Mesendoderm (in vitro differentiated cells): ENCODE measurements at regions not wholly inside any gene's neighbourhood (a gene's known extent, or its start where the extent isn't known, plus 50 kb on each side); places are given as distances from the start of the nearest gene placed in this dataset.

Experiments
- DNase-seq: peaks from one replicate; pipeline ENCODE4 v3.0.0; 2013
- H2AK5ac ChIP-seq: 2 replicates; pipeline ENCODE4 v1.6.1; 2013; ENCODE audit warnings: low read length, inconsistent platforms
- H2BK120ac ChIP-seq: 2 replicates; pipeline ENCODE4 v1.6.1; 2013; ENCODE audit warnings: low read depth, mild to moderate bottlenecking, low read length, moderate library complexity, mixed read lengths
- H2BK15ac ChIP-seq: replicated peaks from 2 replicates; pipeline ENCODE4 v1.6.1; 2013; ENCODE audit warnings: low read depth, mild to moderate bottlenecking, moderate library complexity
- H2BK5ac ChIP-seq: 2 replicates; pipeline ENCODE4 v1.6.1; 2013; ENCODE audit warnings: low read length, inconsistent platforms
- H3K18ac ChIP-seq: 2 replicates; pipeline ENCODE4 v1.6.1; 2013; ENCODE audit warnings: mild to moderate bottlenecking, low read length, mixed read lengths
- H3K23ac ChIP-seq: one replicate; pipeline ENCODE4 v1.6.1; 2013; ENCODE audit warnings: low read length
- H3K27ac ChIP-seq: 2 replicates; pipeline ENCODE4 v1.5.1; 2013; ENCODE audit warnings: low read depth, mild to moderate bottlenecking, inconsistent platforms, low read length, moderate library complexity
- H3K27me3 ChIP-seq: 2 replicates; pipeline ENCODE4 v1.6.1; 2013; ENCODE audit warnings: low read length, control low read depth, mild to moderate bottlenecking, inconsistent platforms; ENCODE audit not compliant: insufficient read depth, poor library complexity
- H3K36me3 ChIP-seq: 2 replicates; pipeline ENCODE4 v1.6.1; 2013; ENCODE audit warnings: low read length, inconsistent platforms; ENCODE audit not compliant: control insufficient read depth, insufficient read depth
- H3K4ac ChIP-seq: one replicate; pipeline ENCODE4 v1.6.1; 2013; ENCODE audit warnings: low read depth, mild to moderate bottlenecking, low read length, moderate library complexity
- H3K4me1 ChIP-seq: 2 replicates; pipeline ENCODE4 v1.6.1; 2013; ENCODE audit warnings: low read depth, low read length, inconsistent platforms; ENCODE audit not compliant: control insufficient read depth
- H3K4me2 ChIP-seq: 2 replicates; pipeline ENCODE4 v1.6.1; 2013; ENCODE audit warnings: low read length
- H3K4me3 ChIP-seq: 2 replicates; pipeline ENCODE4 v1.5.1; 2013; ENCODE audit warnings: mild to moderate bottlenecking, low read length
- H3K56ac ChIP-seq: one replicate; pipeline ENCODE4 v1.6.1; 2013; ENCODE audit warnings: low read length
- H3K79me1 ChIP-seq: 2 replicates; pipeline ENCODE4 v1.6.1; 2013; ENCODE audit warnings: low read length, inconsistent platforms
- H3K79me2 ChIP-seq: 2 replicates; pipeline ENCODE4 v1.6.1; 2013; ENCODE audit warnings: mild to moderate bottlenecking, low read length; ENCODE audit not compliant: control insufficient read depth, insufficient read depth
- H3K9ac ChIP-seq: 2 replicates; pipeline ENCODE4 v1.6.1; 2013; ENCODE audit warnings: low read length, inconsistent platforms
- H4K5ac ChIP-seq: one replicate; pipeline ENCODE4 v1.6.1; 2013; ENCODE audit warnings: low read length
- H4K8ac ChIP-seq: one replicate; pipeline ENCODE4 v1.6.1; 2013; ENCODE audit warnings: low read depth, mild to moderate bottlenecking, control low read depth, low read length, moderate library complexity
- WGBS: extraction: QIAGEN DNeasy Blood & Tissue Kit; methylation state at CpG from one replicate; pipeline ENCODE4 v1.1.7; 2013; ENCODE audit warnings: low lambda C conversion rate, missing lambda C conversion rate; ENCODE audit not compliant: insufficient coverage; ENCODE audit errors: extremely low coverage; 5-methylcytosine and 5-hydroxymethylcytosine counted together

- WGBS: 94% methylated on average over 1 of the region's 4 CpGs
- Histone ChIP-seq H4K8ac (no peak overlapping the region), H3K27me3 (no peaks in the 10 kb centered on the region), H2AK5ac (no peak overlapping the region), H3K4me3 (no peak overlapping the region), H2BK15ac (no peak overlapping the region), H3K23ac (no peak overlapping the region), H4K5ac (no peak overlapping the region), H3K36me3 (no peaks in the 10 kb centered on the region), H3K79me1 (no peaks in the 10 kb centered on the region), H3K79me2 (no peaks in the 10 kb centered on the region), H3K4me1 (no peaks in the 10 kb centered on the region), H3K9ac (no peak overlapping the region), H3K4ac (no peak overlapping the region), H2BK120ac (no peak overlapping the region), H3K4me2 (no peak overlapping the region), H3K18ac (no peak overlapping the region), H3K27ac (no peak overlapping the region), H2BK5ac (no peak overlapping the region), H3K56ac (no peak overlapping the region)
- no peak for DNase-seq
These were observed 74.4 kb upstream of the EYA4 start for GRCh38 chr6:133166766-133167165.

- Histone ChIP-seq H3K79me2 (no peaks in the 10 kb centered on the region), H3K4me2 (no peak overlapping the region), H2BK15ac (no peak overlapping the region), H3K36me3 (no peaks in the 10 kb centered on the region), H2BK5ac (no peak overlapping the region), H4K5ac (no peak overlapping the region), H2BK120ac (no peak overlapping the region), H3K9ac (no peak overlapping the region), H3K18ac (no peak overlapping the region), H3K23ac (no peak overlapping the region), H3K56ac (no peak overlapping the region), H3K27ac (no peak overlapping the region), H3K4me1 (no peaks in the 10 kb centered on the region), H3K27me3 (no peaks in the 10 kb centered on the region), H2AK5ac (no peak overlapping the region), H3K4me3 (no peak overlapping the region), H3K4ac (no peak overlapping the region), H3K79me1 (no peaks in the 10 kb centered on the region), H4K8ac (no peak overlapping the region)
- no peak for DNase-seq
- WGBS: no CpG with 5 or more reads among the region's 1 CpG
These were observed 71.3 kb upstream of the EYA4 start for GRCh38 chr6:133169901-133170300.

GRCh38 chr6:133170602-133171001 lies 70.6 kb upstream of the EYA4 start:
- H3K9ac ChIP-seq: no peak overlapping the region
- H3K79me2 ChIP-seq: no peaks in the 10 kb centered on the region
- no peak overlapping the region for H3K4me3 ChIP-seq
- no peak overlapping the region for H2AK5ac ChIP-seq
- H3K18ac ChIP-seq: no peak overlapping the region
- H2BK5ac ChIP-seq: no peak overlapping the region
- no peaks in the 10 kb centered on the region for H3K4me1 ChIP-seq
- no peaks in the 10 kb centered on the region for H3K27me3 ChIP-seq
- no peaks in the 10 kb centered on the region for H3K79me1 ChIP-seq
- H4K5ac ChIP-seq: no peak overlapping the region
- H3K27ac ChIP-seq: no peak overlapping the region
- no peak overlapping the region for H4K8ac ChIP-seq
- no peak overlapping the region for H3K4me2 ChIP-seq
- no peaks in the 10 kb centered on the region for H3K36me3 ChIP-seq
- DNase-seq: peak; percentile 40
- no peak overlapping the region for H3K4ac ChIP-seq
- H3K23ac ChIP-seq: no peak overlapping the region
- no peak overlapping the region for H2BK120ac ChIP-seq
- H2BK15ac ChIP-seq: no peak overlapping the region
- H3K56ac ChIP-seq: no peak overlapping the region

GRCh38 chr6:133171989-133172604 lies 69.1 kb upstream of the EYA4 start:
- Histone ChIP-seq H3K79me1 (no peaks in the 10 kb centered on the region), H3K4me2 (no peak overlapping the region), H3K4me1 (no peaks in the 10 kb centered on the region), H4K5ac (no peak overlapping the region), H3K27ac (no peak overlapping the region), H3K79me2 (no peaks in the 10 kb centered on the region), H3K23ac (no peak overlapping the region), H4K8ac (no peak overlapping the region), H2BK5ac (no peak overlapping the region), H3K36me3 (no peaks in the 10 kb centered on the region), H2BK15ac (no peak overlapping the region), H3K56ac (no peak overlapping the region), H3K9ac (no peak overlapping the region), H3K18ac (no peak overlapping the region), H2AK5ac (no peak overlapping the region), H3K4me3 (no peak overlapping the region), H3K4ac (no peak overlapping the region), H3K27me3 (no peaks in the 10 kb centered on the region), H2BK120ac (no peak overlapping the region)
- DNase-seq: no peak
- no CpG with 5 or more reads among the region's 3 CpGs for WGBS

- Histone ChIP-seq H3K4me2 (no peak overlapping the region), H3K36me3 (no peaks in the 10 kb centered on the region), H4K5ac (no peak overlapping the region), H3K79me1 (no peaks in the 10 kb centered on the region), H3K27ac (no peak overlapping the region), H2AK5ac (no peak overlapping the region), H3K4ac (no peak overlapping the region), H2BK5ac (no peak overlapping the region), H3K79me2 (no peaks in the 10 kb centered on the region), H3K4me1 (no peaks in the 10 kb centered on the region), H3K18ac (no peak overlapping the region), H4K8ac (no peak overlapping the region), H2BK120ac (no peak overlapping the region), H3K23ac (no peak overlapping the region), H3K9ac (no peak overlapping the region), H3K56ac (no peak overlapping the region), H2BK15ac (no peak overlapping the region), H3K4me3 (no peak overlapping the region), H3K27me3 (no peaks in the 10 kb centered on the region)
- DNase-seq: no peak
- no CpG with 5 or more reads among the region's 4 CpGs for WGBS
These were observed 67.9 kb upstream of the EYA4 start for GRCh38 chr6:133173276-133173675.

GRCh38 chr6:133179481-133179880 lies 61.7 kb upstream of the EYA4 start:
- no peaks in the 10 kb centered on the region for H3K36me3 ChIP-seq
- DNase-seq: no peak
- no peak overlapping the region for H3K9ac ChIP-seq
- H3K4ac ChIP-seq: no peak overlapping the region
- no peak overlapping the region for H3K56ac ChIP-seq
- no peak overlapping the region for H4K8ac ChIP-seq
- no peaks in the 10 kb centered on the region for H3K4me1 ChIP-seq
- H4K5ac ChIP-seq: no peak overlapping the region
- H3K27ac ChIP-seq: no peak overlapping the region
- H2BK120ac ChIP-seq: no peak overlapping the region
- no peak overlapping the region for H3K4me2 ChIP-seq
- H2BK15ac ChIP-seq: no peak overlapping the region
- H3K79me2 ChIP-seq: no peaks in the 10 kb centered on the region
- H3K27me3 ChIP-seq: no peaks in the 10 kb centered on the region
- no peak overlapping the region for H2AK5ac ChIP-seq
- H2BK5ac ChIP-seq: no peak overlapping the region
- H3K79me1 ChIP-seq: no peaks in the 10 kb centered on the region
- no peak overlapping the region for H3K4me3 ChIP-seq
- no peak overlapping the region for H3K23ac ChIP-seq
- no peak overlapping the region for H3K18ac ChIP-seq
